HG03575 (cell line): ENCODE measurements at regions not wholly inside any gene's neighbourhood (a gene's known extent, or its start where the extent isn't known, plus 50 kb on each side); places are given as distances from the start of the nearest gene placed in this dataset.
A peak's percentile ranks its signal among the peaks of the same experiment; 100 is the strongest.

Source experiments
- ATAC-seq: cut with Tn5 transposase; IDR thresholded peaks from one replicate; pipeline ENCODE4 v1.9.1; 2021; ENCODE audit not compliant: unreplicated experiment, insufficient number of reproducible peaks, low FRiP score; ENCODE audit errors: extremely low read depth

- peak; percentile 35 for ATAC-seq
Measured at GRCh38 chr2:136217996-136218395, 100.0 kb upstream of the CXCR4 start.

GRCh38 chr2:136215908-136216472, 98.0 kb upstream of the CXCR4 start:
- no peak for ATAC-seq

DNA sequence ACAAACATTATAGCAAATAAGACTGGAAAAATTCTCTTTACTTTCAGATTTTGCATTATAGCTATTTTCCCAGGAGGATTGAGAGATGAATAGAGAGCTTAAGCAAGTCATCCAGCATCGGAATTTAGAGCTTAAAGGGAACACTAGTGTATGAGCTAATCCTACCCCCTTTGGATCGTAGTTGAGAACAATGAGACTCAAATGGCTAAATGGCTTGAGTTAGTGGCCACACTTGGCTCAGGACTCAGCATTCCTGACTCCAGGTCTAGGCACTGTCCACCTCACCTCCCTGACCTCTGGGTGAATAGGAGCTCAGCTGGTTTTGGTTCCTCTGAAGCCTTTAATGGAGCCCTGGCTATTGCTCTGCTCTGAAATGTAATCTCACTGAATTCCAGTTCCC, 97.5 kb upstream of the CXCR4 start:
- no peak for ATAC-seq

- ATAC-seq = no peak
Measured at GRCh38 chr2:136214307-136215200, 96.6 kb upstream of the CXCR4 start.

DNA sequence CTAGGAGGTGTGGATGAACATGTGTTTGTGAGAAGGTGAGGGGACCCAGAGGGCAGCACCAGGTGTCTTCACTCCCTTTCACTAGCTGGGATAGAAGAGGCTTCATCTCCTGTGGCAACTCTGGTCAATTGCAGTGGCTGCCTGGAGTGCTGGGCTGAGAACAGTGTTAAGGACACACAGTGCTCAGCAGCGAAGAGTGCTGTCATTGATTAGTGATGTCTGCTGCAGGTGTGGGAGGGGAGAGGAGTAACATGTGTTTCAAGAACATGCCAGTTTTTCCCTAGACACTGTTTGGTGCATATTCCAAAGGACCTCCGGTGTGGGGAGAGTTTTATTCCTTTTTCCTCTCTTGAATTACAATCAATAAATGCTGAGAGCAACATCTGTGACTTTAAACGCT, 95.9 kb upstream of the CXCR4 start:
- ATAC-seq = no peak

DNA sequence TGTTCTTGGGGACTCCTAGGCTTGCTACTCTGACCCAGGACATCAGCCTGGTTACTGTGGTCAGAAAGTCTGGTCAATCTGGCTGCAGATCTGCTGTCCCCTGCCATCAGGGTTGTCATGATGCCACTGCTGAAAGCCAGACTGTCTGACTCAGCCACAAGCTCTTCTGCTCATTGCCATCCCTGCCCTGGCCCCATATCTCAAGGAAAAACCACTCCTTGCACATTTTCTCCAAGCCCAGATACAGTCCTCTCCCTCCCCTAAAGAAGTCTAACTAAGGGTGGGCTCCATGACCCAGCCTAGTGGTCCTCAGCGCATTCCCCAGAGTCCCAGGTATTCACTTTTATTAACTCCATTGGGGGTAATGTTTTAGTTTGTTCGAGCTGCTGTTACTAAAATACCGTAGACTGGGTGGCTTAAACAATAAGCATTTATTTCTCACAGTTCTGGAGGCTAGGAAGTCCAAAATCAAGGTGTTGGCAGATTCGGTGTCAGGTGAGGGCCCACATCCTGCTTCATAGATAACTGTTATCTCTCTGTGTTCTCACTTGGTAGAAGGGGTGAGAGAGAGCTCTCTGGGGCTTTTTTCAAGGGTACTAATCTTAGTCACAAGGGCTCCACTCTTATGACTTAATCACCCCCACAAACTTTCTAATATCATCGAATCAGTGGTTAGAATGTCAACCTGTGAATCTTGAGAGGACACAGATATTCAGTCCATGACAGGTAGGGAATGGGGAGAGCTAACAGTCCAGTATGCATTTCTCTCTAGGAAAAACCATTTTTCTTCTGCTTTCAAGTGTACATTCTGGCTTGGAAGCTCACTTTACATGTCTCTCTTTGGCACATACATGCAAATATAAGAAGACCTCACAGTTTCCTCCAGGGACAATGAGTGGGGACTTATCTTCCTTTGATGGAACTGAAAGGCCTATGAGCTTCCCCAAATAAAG, 94.8 kb upstream of the CXCR4 start:
- peak; percentile 47 for ATAC-seq

DNA sequence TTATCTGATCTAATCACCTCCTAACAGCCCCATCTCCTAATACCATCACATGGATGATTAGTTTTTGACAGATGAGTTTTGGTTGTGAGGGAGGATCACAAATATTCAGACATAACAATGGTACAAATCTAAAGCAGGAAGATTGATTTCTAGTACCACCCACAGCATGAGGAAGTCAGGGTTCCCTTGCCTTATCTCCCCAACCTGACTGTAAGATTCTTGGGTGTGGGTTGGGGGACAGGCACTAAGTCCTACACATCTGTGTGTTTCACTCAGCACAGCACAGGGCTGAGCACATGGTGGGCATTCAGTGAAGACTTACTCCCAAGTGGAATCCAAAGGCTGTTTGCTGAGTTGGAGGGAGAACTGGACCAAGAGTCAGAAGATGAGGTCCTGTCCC, 93.8 kb upstream of the CXCR4 start:
- ATAC-seq = no peak

DNA sequence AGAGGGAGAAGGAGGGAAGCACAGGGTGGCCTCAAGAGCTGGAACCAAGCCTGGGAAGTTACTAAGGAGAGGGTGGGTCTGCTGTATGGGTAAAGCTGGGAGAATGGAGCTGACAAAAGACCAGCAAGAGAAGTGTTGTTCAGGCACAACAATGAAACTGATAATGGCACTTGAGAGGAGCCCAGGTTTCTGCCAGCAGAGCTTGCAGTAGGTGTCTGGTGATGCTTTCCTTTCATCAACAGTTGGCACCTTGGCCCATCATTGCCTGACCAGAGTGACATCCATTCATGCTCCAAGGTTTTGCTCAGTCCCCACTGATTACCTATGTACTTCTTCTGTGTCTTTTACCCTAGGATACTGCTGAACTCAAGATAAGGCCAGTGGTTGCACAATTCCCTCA, 92.9 kb upstream of the CXCR4 start:
- no peak for ATAC-seq

DNA sequence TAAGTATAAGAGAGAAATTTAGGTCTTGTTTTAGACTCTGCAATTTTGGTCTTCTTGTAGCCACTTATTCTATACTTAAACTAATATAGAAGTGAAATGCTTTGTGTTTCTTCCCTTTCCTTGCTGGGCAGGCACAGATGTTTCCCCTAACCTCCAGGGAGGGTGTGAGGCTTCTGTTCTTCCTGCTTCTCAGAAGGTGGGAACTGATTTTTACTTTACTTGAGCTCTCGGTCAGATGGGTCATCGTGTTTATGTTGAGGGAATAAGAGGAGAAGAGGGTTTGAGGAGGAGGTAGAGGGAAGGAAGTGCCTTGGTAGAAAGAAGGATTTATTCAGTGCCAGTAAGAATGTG, 92.5 kb upstream of the CXCR4 start:
- no peak for ATAC-seq

GRCh38 chr2:136209561-136210454, 91.9 kb upstream of the CXCR4 start:
- no peak for ATAC-seq

DNA sequence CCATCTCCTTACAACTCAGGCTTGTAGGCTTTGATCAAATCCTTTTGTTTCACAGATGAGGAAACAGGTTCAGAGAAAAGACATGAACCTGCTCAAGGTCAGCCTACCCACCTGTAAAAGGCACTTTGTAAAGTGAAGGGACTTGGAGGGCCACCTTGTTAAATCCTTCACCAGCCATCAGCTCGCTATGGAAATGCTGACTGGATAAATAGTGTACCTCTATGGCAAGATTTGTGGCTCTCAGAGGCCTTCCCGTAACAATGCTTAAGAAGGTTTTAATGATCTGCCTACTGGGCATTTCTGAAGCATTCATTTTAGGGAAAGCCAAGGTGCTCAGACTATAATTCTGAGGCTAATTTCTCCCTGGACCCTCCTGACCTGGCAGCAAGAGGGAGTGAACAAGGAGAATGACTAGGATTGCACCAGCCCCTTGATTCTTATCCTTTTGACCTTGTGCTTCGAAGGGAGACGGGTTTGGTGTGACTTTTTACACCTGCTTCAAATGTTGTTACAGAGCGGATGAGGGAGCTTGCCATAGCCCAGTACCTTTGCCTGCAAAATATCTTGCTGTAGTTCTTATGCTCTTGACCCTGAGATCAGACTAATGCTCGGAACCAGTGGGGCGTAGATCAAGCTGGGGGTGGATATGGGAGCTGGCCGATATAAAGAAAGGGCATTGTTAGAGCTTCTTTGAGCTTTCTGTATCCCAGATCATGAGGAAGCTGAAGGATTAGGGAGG, 90.9 kb upstream of the CXCR4 start:
- no peak for ATAC-seq

- ATAC-seq = no peak
Measured at GRCh38 chr2:136207665-136208064, 89.7 kb upstream of the CXCR4 start.

DNA sequence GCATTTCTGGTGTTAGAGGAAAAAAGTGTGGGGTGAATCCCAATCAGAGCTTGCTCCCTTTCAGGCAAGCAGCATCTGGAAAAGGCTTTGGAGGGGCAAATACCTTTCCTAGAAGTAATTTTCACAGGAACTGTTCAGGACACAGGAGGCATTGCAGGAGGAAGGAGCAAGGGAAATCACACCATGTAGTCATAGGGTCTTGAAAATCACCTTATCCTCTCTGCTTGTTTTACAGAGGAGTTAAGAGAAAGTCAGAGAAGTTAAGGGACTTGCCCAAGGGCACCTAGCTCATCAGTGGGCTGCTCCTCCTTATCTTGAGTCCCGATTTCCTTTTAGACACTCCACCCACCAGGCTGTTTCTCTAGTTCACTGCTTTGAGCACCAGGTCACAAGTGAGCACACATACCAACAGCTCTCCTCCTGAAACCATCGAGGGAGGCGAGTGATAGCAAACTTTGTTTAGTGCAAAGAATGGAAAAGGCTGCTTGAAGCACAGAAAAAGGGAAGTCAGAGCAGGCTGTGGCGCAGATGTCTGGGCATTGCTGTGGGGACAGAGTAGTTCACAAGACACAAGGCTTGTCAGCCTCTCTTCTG, 89.2 kb upstream of the CXCR4 start:
- ATAC-seq = no peak

GRCh38 chr2:136206613-136207012, 88.7 kb upstream of the CXCR4 start:
- peak; percentile 95 for ATAC-seq

- ATAC-seq = no peak
Measured at GRCh38 chr2:136205615-136206014, 87.7 kb upstream of the CXCR4 start.

GRCh38 chr2:136204971-136205370, 87.0 kb upstream of the CXCR4 start:
- no peak for ATAC-seq

DNA sequence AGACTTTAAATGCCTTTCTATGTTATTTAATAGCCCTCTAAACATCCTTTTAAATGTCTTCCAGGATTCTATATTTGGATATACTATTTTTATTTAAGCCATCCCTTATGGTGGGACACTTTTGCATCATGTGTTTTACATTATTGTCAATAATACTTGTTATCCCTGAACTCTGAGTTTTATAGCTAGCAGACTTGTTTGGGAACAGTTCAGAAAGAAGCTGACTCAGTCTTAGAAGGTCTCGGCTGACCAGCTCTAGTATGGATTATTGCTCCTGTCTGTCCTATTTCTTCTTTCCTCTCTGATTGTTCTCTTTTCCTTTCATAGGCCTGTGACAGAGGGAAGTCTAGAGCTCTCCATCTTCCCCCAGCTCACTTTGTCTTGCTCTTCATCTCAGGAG, 77.3 kb upstream of the CXCR4 start:
- ATAC-seq = no peak

DNA sequence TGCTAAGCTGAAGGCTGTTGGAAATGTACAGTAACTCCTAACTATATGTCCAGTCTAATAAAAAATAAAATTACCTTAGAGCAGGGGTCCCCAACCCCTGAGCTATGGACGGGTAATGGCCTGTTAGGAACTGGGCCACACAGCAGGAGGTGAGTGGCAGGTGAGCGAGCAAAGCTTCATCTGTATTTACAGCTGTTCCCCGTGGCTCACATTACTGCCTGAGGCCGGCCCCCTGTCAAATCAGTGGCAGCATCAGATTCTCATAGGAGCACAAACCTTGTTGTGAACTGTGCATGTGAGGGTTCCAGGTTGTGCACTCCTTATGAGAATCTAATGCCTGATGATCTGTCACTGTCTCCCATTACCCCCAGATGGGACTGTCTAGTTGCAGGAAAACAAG, 73.1 kb upstream of the CXCR4 start:
- no peak for ATAC-seq
